Activated T-cell treated with anti-CD3 and anti-CD28 coated beads, Interleukin-2, amount 50 U/mL, for 48 hours (primary cell): ENCODE measurements at regions not wholly inside any gene's neighbourhood (a gene's known extent, or its start where the extent isn't known, plus 50 kb on each side); places are given as distances from the start of the nearest gene placed in this dataset.
A peak's percentile ranks its signal among the peaks of the same experiment; 100 is the strongest.
"Not testable (repeated sequence)": the region's sequence is repeated elsewhere in the genome, so short reads cannot be mapped to it uniquely, and the experiment has no call there.

Source experiments
- DNase-seq, 2 experiments: peaks; one replicate each; pipeline ENCODE4 v3.0.0-alpha.2; 2020

GRCh38 chr19:27746691-27747380 is 1466.1 kb downstream of the UQCRFS1 start:
- DNase-seq, result peak in 1 of 2 experiments; percentile 17

- DNase-seq, result no peak
Observed at GRCh38 chr19:27745978-27746542, 1466.9 kb downstream of the UQCRFS1 start.

GRCh38 chr19:27744926-27745768 is 1467.8 kb downstream of the UQCRFS1 start:
- no peak for DNase-seq

GRCh38 chr19:27742041-27742440 is 1470.9 kb downstream of the UQCRFS1 start:
- no peak for DNase-seq

GRCh38 chr19:27741236-27741635 is 1471.7 kb downstream of the UQCRFS1 start:
- DNase-seq, result no peak

- DNase-seq, result no peak
Observed at GRCh38 chr19:27740396-27740795, 1472.6 kb downstream of the UQCRFS1 start.

- no peak for DNase-seq
Observed at GRCh38 chr19:27738569-27739193, 1474.3 kb downstream of the UQCRFS1 start.

- no peak for DNase-seq
Observed at GRCh38 chr19:27736225-27736624, 1476.7 kb downstream of the UQCRFS1 start.

- no peak for DNase-seq
Observed at GRCh38 chr19:27735314-27735713, 1477.6 kb downstream of the UQCRFS1 start.

GRCh38 chr19:27734496-27735220 is 1478.3 kb downstream of the UQCRFS1 start:
- DNase-seq, result no peak

GRCh38 chr19:27733551-27734266 is 1479.2 kb downstream of the UQCRFS1 start:
- no peak for DNase-seq

- DNase-seq, result no peak
Observed at GRCh38 chr19:27729332-27729731, 1483.6 kb downstream of the UQCRFS1 start.

GRCh38 chr19:27722625-27723024 is 1490.3 kb downstream of the UQCRFS1 start:
- DNase-seq, result no peak

- DNase-seq, result no peak
Observed at GRCh38 chr19:27720155-27720554, 1492.8 kb downstream of the UQCRFS1 start.

- DNase-seq, result no peak
Observed at GRCh38 chr19:27719034-27719433, 1493.9 kb downstream of the UQCRFS1 start.

- DNase-seq, result no peak
Observed at GRCh38 chr19:27718234-27718633, 1494.7 kb downstream of the UQCRFS1 start.

GRCh38 chr19:27717825-27718224 is 1495.1 kb downstream of the UQCRFS1 start:
- DNase-seq, result no peak

GRCh38 chr19:27716922-27717321 is 1496.0 kb downstream of the UQCRFS1 start:
- DNase-seq, result no peak

GRCh38 chr19:27714857-27715256 is 1498.1 kb downstream of the UQCRFS1 start:
- DNase-seq, result no peak

GRCh38 chr19:27709496-27709895 is 1503.5 kb downstream of the UQCRFS1 start:
- no peak for DNase-seq

GRCh38 chr19:27708986-27709385 is 1504.0 kb downstream of the UQCRFS1 start:
- not testable (repeated sequence) for DNase-seq

- not testable (repeated sequence) for DNase-seq
Observed at GRCh38 chr19:27707026-27707425, 1505.9 kb downstream of the UQCRFS1 start.
